Sciatic nerve (tissue), 2 donors: ENCODE measurements at regions not wholly inside any gene's neighbourhood (a gene's known extent, or its start where the extent isn't known, plus 50 kb on each side); places are given as distances from the start of the nearest gene placed in this dataset. TPM values are rescaled to one million over a fixed set of nuclear protein-coding genes. Genes with fewer than 3 reads are reported as not detected.
A peak's percentile ranks its signal among the peaks of the same experiment; 100 is the strongest.

Experiments used
- ATAC-seq: fragments of 200-7000 bp; cut with Tn5 transposase; one replicate; pipeline ENCODE4 v1.9.1; 2020; ENCODE audit warnings: mild to moderate bottlenecking, moderate library complexity
- DNase-seq: peaks from one replicate; pipeline ENCODE4 v3.0.0-alpha.2; 2020; ENCODE audit warnings: low spot score
- intact Hi-C: fragments of 100-400 bp; cut with DNase I; formaldehyde crosslinking; loops from one replicate; pipeline ENCODE4 v1.14.2; 2022
- microRNA-seq: library from miRNA; unstranded; fragments of <30 nt; microRNA quantifications from one replicate; pipeline ENCODE4 v1.2.0, GENCODE V29; 2020
- donor health status: DM: no; HTN: no; CAD: no.
- donor health status: DM: no; HTN: no; CAD: no.

DNA sequence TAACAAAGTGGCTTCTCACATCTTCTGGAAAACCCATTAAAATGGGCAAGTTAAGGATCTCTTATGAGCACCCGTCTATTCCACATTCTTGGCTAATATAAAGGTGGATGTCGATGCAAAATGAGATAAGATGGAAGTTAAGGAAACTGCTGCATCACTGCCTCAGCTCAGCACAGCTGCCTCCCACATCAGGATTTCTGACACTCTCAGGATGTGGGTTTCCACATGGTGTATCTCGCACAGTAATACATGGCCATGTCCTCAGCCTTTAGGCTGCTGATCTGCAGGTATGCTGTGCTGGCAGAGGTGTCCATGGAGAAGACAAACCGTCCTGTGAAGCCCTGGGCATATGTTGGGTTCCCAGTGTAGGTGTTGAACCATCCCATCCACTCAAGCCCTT lies 1348.0 kb downstream of the TMEM121 start:
- intact Hi-C loops, result no loop called here
- no peak for ATAC-seq

DNA sequence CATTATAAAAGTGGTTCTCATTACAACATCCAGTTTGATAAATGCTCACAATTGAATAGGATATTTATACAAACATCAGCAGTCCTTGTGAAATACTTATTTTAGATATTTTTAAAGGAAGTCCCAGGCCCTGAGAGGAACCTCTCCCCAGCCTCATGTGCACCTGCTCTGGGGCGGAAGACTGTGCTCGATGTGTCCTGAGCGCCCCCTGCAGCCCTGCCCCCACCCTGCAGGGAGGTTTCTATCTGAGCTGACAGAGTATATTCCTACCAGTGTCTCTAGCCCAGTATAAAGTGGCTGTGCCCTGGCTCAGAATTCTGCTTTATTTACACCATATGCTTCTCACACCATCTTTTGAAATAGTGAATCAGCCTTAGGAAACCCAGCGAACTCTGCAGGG lies 1349.1 kb downstream of the TMEM121 start:
- ATAC-seq (peak; percentile 50), DNase-seq (no peak)
- intact Hi-C loops, result no loop called here

More for the DNA sequence above, 1348.0 kb downstream of the TMEM121 start:
- no peak for DNase-seq

DNA sequence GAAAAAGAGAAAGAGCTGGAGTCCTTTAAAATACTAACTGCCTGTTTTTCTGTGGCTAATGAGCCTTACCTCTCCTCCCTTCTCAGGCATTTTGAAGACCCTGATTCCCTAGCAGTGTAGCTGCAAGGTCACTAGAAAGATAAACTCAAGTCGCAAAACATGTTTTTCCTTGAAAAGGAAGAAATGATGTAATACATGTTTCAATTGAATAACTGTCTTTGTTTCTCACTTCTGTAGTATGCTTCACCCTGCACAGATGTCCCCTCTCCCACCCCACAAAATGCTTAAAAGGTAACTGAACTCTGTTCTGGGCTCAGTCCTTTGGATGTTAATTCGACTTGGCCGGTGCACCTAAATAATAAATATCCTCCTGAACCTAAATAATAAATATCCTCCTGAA lies 1350.3 kb downstream of the TMEM121 start:
- ATAC-seq, result no peak

DNA sequence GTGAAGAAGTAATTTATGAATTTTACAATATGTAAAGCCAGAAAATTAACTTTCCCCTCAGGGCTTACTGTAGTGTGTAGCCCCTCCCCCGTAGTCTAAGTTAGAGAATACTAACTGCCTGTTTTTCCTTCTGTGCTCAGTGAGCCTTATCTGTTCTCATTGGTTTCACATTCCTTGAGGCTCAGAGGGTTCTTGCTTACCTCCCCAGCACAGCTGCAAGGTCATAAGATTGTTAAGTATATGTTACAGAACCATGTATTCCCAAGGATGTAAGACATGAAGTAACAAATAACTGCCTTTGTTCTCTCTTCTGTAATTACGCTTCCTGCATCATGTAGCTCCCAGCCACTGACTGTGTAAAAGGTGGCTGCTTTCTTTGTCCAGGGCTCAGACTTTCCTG lies 1351.1 kb downstream of the TMEM121 start:
- ATAC-seq, result no peak
- intact Hi-C loops, result no loop called here
- no peak for DNase-seq

More for the DNA sequence above, 1350.3 kb downstream of the TMEM121 start:
- DNase-seq, result no peak
- intact Hi-C loops, result no loop called here

DNA sequence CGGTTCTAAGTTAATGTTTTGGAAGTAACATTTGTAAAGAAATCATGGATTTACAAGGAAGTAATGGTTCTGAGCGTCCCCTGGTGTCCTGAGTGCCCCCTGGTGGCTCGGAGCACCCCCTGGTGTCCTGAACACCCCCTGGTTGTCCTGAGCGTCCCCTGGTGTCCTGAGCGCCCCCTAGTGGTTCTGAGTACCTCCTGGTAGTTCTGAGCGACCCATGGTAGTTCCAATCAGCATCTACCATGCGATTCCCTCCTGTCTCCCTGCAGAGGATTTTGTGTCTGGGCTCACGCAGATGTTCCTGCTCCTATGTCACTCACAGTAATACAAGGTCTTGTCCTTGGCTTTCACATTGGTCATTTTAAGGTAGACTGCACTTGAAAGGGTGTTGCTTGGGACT lies 1352.9 kb downstream of the TMEM121 start:
- ATAC-seq, result no peak
- DNase-seq, result no peak
- intact Hi-C loops, result no loop called here

DNA sequence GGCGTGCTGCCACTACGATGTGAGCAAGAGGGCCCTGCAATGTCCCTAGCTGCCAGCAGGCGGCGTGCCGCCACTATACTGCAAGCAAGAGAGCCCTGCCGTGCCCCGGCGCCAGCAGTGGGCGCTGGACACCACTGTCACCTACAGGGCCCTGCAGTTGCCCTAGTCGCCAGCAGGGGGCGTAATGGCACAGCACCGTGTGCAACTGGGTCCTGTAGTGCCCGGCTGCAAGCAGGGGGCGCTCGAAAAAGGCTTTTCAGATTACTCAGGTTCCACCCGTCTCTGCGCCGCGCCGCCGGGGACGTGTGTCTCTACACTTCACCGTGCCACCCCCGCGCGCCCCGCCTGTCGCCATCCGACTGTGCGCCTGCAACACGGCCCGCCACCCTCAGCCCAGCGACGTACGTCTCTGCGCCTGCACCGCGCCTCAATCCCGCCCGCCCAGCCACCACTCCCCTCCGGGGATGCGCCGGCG lies 1356.9 kb downstream of the TMEM121 start:
- ATAC-seq, result no peak
- DNase-seq, result no peak
- intact Hi-C loops, result no loop called here

Small RNA genes lying in the stretch of these regions (microRNA-seq; reads per million reads assigned to microRNA genes)
- gene MIR4507, result not detected
- gene MIR4537, result not detected
- not detected for gene MIR4538
- gene MIR4539, result not detected
- not detected for gene MIR5195
- not detected for gene MIR8071-1
- not detected for gene MIR8071-2
